NB4 (cell line): ENCODE measurements at regions not wholly inside any gene's neighbourhood (a gene's known extent, or its start where the extent isn't known, plus 50 kb on each side); places are given as distances from the start of the nearest gene placed in this dataset.
"Not testable (repeated sequence)": the region's sequence is repeated elsewhere in the genome, so short reads cannot be mapped to it uniquely, and the experiment has no call there.

Source experiments
- DNase-seq: peaks from one replicate; pipeline ENCODE4 v3.0.0; 2010; ENCODE audit warnings: low read depth
- H3K4me3 ChIP-seq: one replicate; pipeline ENCODE4 v1.5.1; 2011; ENCODE audit warnings: mild to moderate bottlenecking, low read depth, low read length, moderate library complexity
- CTCF ChIP-seq: IDR thresholded peaks from one replicate; pipeline ENCODE4 v1.5.1; 2012; ENCODE audit warnings: low read depth, low read length
- MAX ChIP-seq: IDR thresholded peaks from 2 replicates; pipeline ENCODE4 v1.6.1; 2011; ENCODE audit warnings: low read depth, low read length
- MYC ChIP-seq: IDR thresholded peaks from 2 replicates; pipeline ENCODE4 v1.6.1; 2011; ENCODE audit warnings: low read depth, low read length
- POLR2A ChIP-seq: IDR thresholded peaks from 2 replicates; pipeline ENCODE4 v1.6.1; 2011; ENCODE audit warnings: mild to moderate bottlenecking; ENCODE audit not compliant: insufficient read length; ENCODE audit errors: extremely low read depth

- no peak overlapping the region for H3K4me3 ChIP-seq
- DNase-seq, result no peak
- TF ChIP-seq CTCF (no peak), POLR2A (no peak), MYC (no peak), MAX (no peak)
These were observed 364.4 kb upstream of the API5 start for GRCh38 chr11:42947405-42947804.

- H3K4me3 ChIP-seq, DNase-seq: not testable (repeated sequence)
These were observed 361.9 kb upstream of the API5 start for GRCh38 chr11:42949738-42950376.

GRCh38 chr11:42951266-42951665 is 360.5 kb upstream of the API5 start:
- TF ChIP-seq MYC, result no peak
- TF ChIP-seq POLR2A, result no peak
- TF ChIP-seq CTCF, result no peak
- TF ChIP-seq MAX, result no peak
- no peak overlapping the region for H3K4me3 ChIP-seq
- no peak for DNase-seq

- DNase-seq, result no peak
- no peak overlapping the region for H3K4me3 ChIP-seq
These were observed 354.0 kb upstream of the API5 start for GRCh38 chr11:42957831-42958230.

GRCh38 chr11:42958635-42959034 is 353.2 kb upstream of the API5 start:
- no peak overlapping the region for H3K4me3 ChIP-seq
- DNase-seq, result no peak
- no peak for TF ChIP-seq POLR2A

More at GRCh38 chr11:42957831-42958230, 354.0 kb upstream of the API5 start:
- TF ChIP-seq MAX, result no peak
- no peak for TF ChIP-seq CTCF
- no peak for TF ChIP-seq MYC
- no peak for TF ChIP-seq POLR2A

GRCh38 chr11:42960521-42961088 is 351.2 kb upstream of the API5 start:
- TF ChIP-seq CTCF, result no peak
- H3K4me3 ChIP-seq, result no peak overlapping the region
- DNase-seq, result no peak

GRCh38 chr11:42967653-42968052 is 344.1 kb upstream of the API5 start:
- TF ChIP-seq MAX, result no peak
- no peak for TF ChIP-seq CTCF
- no peak for TF ChIP-seq POLR2A
- no peak overlapping the region for H3K4me3 ChIP-seq
- DNase-seq, result no peak
